Lung (tissue), 11 donors: ENCODE measurements at regions not wholly inside any gene's neighbourhood (a gene's known extent, or its start where the extent isn't known, plus 50 kb on each side); places are given as distances from the start of the nearest gene placed in this dataset.

Experiments
- ATAC-seq: fragments of 200-7000 bp; cut with Tn5 transposase; one replicate; pipeline ENCODE4 v1.9.1; 2020; ENCODE audit warnings: moderate number of reproducible peaks; ENCODE audit not compliant: insufficient read depth, low FRiP score
- DNase-seq, 3 donors: peaks; one replicate each; pipeline ENCODE4 v3.0.0-alpha.2; 2013 to 2017
- H3K27ac ChIP-seq, 2 donors: one replicate each; pipeline ENCODE4 v1.5.1; 2013; ENCODE audit warnings: mild to moderate bottlenecking in 2 of 2, moderate library complexity in 2 of 2, control low read depth in 1 of 2, inconsistent platforms in 1 of 2, low read depth in 1 of 2, low read length in 1 of 2
- H3K27me3 ChIP-seq, 3 donors: one replicate each; pipeline ENCODE4 v1.5.1; 2013; ENCODE audit warnings: low read length in 2 of 3; ENCODE audit not compliant: control insufficient read depth in 3 of 3, insufficient read depth in 3 of 3
- H3K36me3 ChIP-seq, 4 donors: one replicate each; pipeline ENCODE4 v1.5.1; 2013; ENCODE audit warnings: low read length in 4 of 4, mild to moderate bottlenecking in 1 of 4, moderate library complexity in 1 of 4; ENCODE audit not compliant: control insufficient read depth in 4 of 4, insufficient read depth in 4 of 4
- H3K4me1 ChIP-seq, 5 donors: one replicate each; pipeline ENCODE4 v1.5.1; 2013; ENCODE audit warnings: low read length in 5 of 5, mild to moderate bottlenecking in 2 of 5, moderate library complexity in 1 of 5; ENCODE audit not compliant: control insufficient read depth in 5 of 5, insufficient read depth in 5 of 5
- H3K4me3 ChIP-seq: one replicate; pipeline ENCODE4 v1.5.1; 2013; ENCODE audit warnings: mild to moderate bottlenecking, control low read depth, moderate library complexity
- H3K9ac ChIP-seq, 2 donors: one replicate each; pipeline ENCODE4 v1.5.1; 2013; ENCODE audit warnings: low read length in 2 of 2, control low read depth in 1 of 2; ENCODE audit not compliant: insufficient read depth in 1 of 2
- H3K9me3 ChIP-seq, 4 donors: one replicate each; pipeline ENCODE4 v1.5.1; 2013; ENCODE audit warnings: low read length in 3 of 4, mild to moderate bottlenecking in 1 of 4, moderate library complexity in 1 of 4; ENCODE audit not compliant: control insufficient read depth in 4 of 4, insufficient read depth in 3 of 4
- CTCF ChIP-seq: IDR thresholded peaks from 2 replicates; pipeline ENCODE4 v1.5.1; 2012; ENCODE audit warnings: mild to moderate bottlenecking; ENCODE audit errors: control extremely low read depth, extremely low read depth
- WGBS, 2 donors: extraction: QIAGEN DNeasy Blood & Tissue Kit; methylation state at CpG; one replicate each; pipeline ENCODE4 v1.1.7; 2013; 5-methylcytosine and 5-hydroxymethylcytosine counted together
- donor health status: control.
- donor health status: control.
- donor health status: Bipolar disorder and iron deficiency.
- donor health status: healthy.
- donor health status: DM: yes; HTN: yes; CAD: no.

GRCh38 chr16:62280506-62280905 is 244.3 kb upstream of the CDH8 start:
- Histone ChIP-seq H3K9ac (no peak overlapping the region), H3K27me3 (no peaks in the 10 kb centered on the region), H3K36me3 (no peaks in the 10 kb centered on the region), H3K27ac (no peak overlapping the region), H3K4me1 (no peaks in the 10 kb centered on the region), H3K4me3 (no peak overlapping the region), H3K9me3 (no peaks in the 10 kb centered on the region)
- TF ChIP-seq CTCF = no peak
- ATAC-seq (no peak), DNase-seq (no peak)
- 66 to 85% methylated on average over 3 of the region's 3 CpGs for WGBS, 2 donors

- no peak for ATAC-seq
- no peak overlapping the region for H3K4me3 ChIP-seq
- no peaks in the 10 kb centered on the region for H3K9me3 ChIP-seq
- TF ChIP-seq CTCF = no peak
- H3K9ac ChIP-seq = no peak overlapping the region
- 83 to 92% methylated on average over 2 of the region's 2 CpGs for WGBS, 2 donors
- H3K36me3 ChIP-seq = no peaks in the 10 kb centered on the region
- no peak overlapping the region for H3K27ac ChIP-seq
- no peak for DNase-seq
- no peaks in the 10 kb centered on the region for H3K4me1 ChIP-seq
- no peaks in the 10 kb centered on the region for H3K27me3 ChIP-seq
Observed at GRCh38 chr16:62277942-62278341, 241.7 kb upstream of the CDH8 start.

- no peaks in the 10 kb centered on the region for H3K4me1 ChIP-seq
- no peak for TF ChIP-seq CTCF
- ATAC-seq (no peak), DNase-seq (no peak)
- H3K4me3 ChIP-seq = no peak overlapping the region
- no peaks in the 10 kb centered on the region for H3K9me3 ChIP-seq
- H3K27ac ChIP-seq = no peak overlapping the region
- no peaks in the 10 kb centered on the region for H3K27me3 ChIP-seq
- no peak overlapping the region for H3K9ac ChIP-seq
- no peaks in the 10 kb centered on the region for H3K36me3 ChIP-seq
- WGBS, 2 donors = 78 to 79% methylated on average over 7 of the region's 7 CpGs
Observed at GRCh38 chr16:62276637-62277036, 240.4 kb upstream of the CDH8 start.

- no peak for DNase-seq
- Histone ChIP-seq H3K27me3 (no peaks in the 10 kb centered on the region), H3K36me3 (no peaks in the 10 kb centered on the region), H3K9ac (no peak overlapping the region), H3K9me3 (no peaks in the 10 kb centered on the region), H3K4me3 (no peak overlapping the region), H3K27ac (no peak overlapping the region), H3K4me1 (no peaks in the 10 kb centered on the region)
- TF ChIP-seq CTCF = no peak
- ATAC-seq = no peak
- 53 to 54% methylated on average over 1 of the region's 1 CpG for WGBS, 2 donors
Observed at GRCh38 chr16:62272035-62272434, 235.8 kb upstream of the CDH8 start.
